Heart left ventricle (tissue), 16 donors: ENCODE measurements at regions not wholly inside any gene's neighbourhood (a gene's known extent, or its start where the extent isn't known, plus 50 kb on each side); places are given as distances from the start of the nearest gene placed in this dataset.
A peak's percentile ranks its signal among the peaks of the same experiment; 100 is the strongest.

Experiments used
- ATAC-seq, 4 donors: fragments of 200-7000 bp; cut with Tn5 transposase; one replicate each; pipeline ENCODE4 v1.9.1; 2020 to 2022; ENCODE audit warnings: moderate library complexity in 4 of 4, mild to moderate bottlenecking in 3 of 4, moderate number of reproducible peaks in 1 of 4
- DNase-seq, 5 donors: peaks; one replicate each; pipeline ENCODE4 v3.0.0-alpha.2; 2020
- H3K27ac ChIP-seq, 12 donors: fragments of 200-600 bp; sonication (generic) in 4 of 12; one replicate each; pipeline versions ENCODE4 v1.5.0 to v1.8.0; 2016 to 2022; ENCODE audit warnings: mild to moderate bottlenecking in 2 of 12
- H3K27me3 ChIP-seq, 9 donors: fragments of 200-600 bp; sonication (generic) in 2 of 9; one replicate each; pipeline versions ENCODE4 v1.5.1 to v1.8.0; 2016 to 2022; ENCODE audit warnings: mild to moderate bottlenecking in 3 of 9
- H3K36me3 ChIP-seq, 9 donors: fragments of 200-600 bp; sonication (generic) in 2 of 9; one replicate each; pipeline versions ENCODE4 v1.5.0 to v1.8.0; 2018 to 2022; ENCODE audit warnings: mild to moderate bottlenecking in 2 of 9
- H3K4me1 ChIP-seq, 12 donors: fragments of 200-600 bp; sonication (generic) in 4 of 12; one replicate each; pipeline versions ENCODE4 v1.5.0 to v1.8.0; 2016 to 2022; ENCODE audit warnings: mild to moderate bottlenecking in 3 of 12
- H3K4me3 ChIP-seq, 12 donors: fragments of 200-600 bp; sonication (generic) in 4 of 12; one replicate each; pipeline versions ENCODE4 v1.5.0 to v1.8.0; 2017 to 2022; ENCODE audit warnings: mild to moderate bottlenecking in 9 of 12, moderate library complexity in 4 of 12
- H3K9me3 ChIP-seq, 12 donors: fragments of 200-600 bp; sonication (generic) in 4 of 12; one replicate each; pipeline versions ENCODE4 v1.5.0 to v1.8.0; 2016 to 2022; ENCODE audit warnings: mild to moderate bottlenecking in 1 of 12
- POLR2A ChIP-seq, 2 donors: fragments of 450-650 bp; IDR thresholded peaks; one replicate each; pipeline ENCODE4 v1.6.1; 2017; ENCODE audit warnings: antibody characterized with exemption in 2 of 2, mild to moderate bottlenecking in 2 of 2, moderate library complexity in 2 of 2
- WGBS, 4 donors: extraction: QIAGEN DNeasy Blood & Tissue Kit in 2 of 4; methylation state at CpG; one replicate each; pipeline versions ENCODE4 v1.1.5 to v1.1.7; 2013 to 2018; 5-methylcytosine and 5-hydroxymethylcytosine counted together
- intact Hi-C, 10 donors: fragments of 100-400 bp; cut with DNase I; formaldehyde crosslinking; loops; one replicate each; pipeline versions ENCODE4 v1.11.1 to v1.14.2; 2022
- TF ChIP-seq, protein P1 (sequence below), 12 donors: fragments of 200-600 bp; sonication (generic) in 4 of 12; IDR thresholded peaks; one replicate each; pipeline versions ENCODE4 v1.5.0 to v1.8.0; 2018 to 2022; ENCODE audit warnings: antibody characterized with exemption in 12 of 12, mild to moderate bottlenecking in 5 of 12
- donor health status: ischemic (EF 13 %, LVEDD 7.1; RV severe dilation, severe dysfunction).
- donor health status: healthy with polysubstance abuse.
- donor health status: DM: no; HTN: yes; CAD: no.
- donor health status: DM: no; HTN: no; CAD: no.
- donor health status: ischemic (EF 25% LVEDD 6.9; RV normal size, moderate dysfunction).
- donor health status: ischemic (EF 25% LVEDD 5.7; RV mildly dilated, moderate dysfunction).
- donor health status: healthy.
- donor health status: DM: yes; HTN: yes; CAD: no.
- donor health status: ischemic (EF 35%, LVEDD 5.7; RV mildly dilated, moderate dysfunction).
- donor health status: nonischemic (EF 11% LVEDD 7.7; RV severe dilation, severe dysfunction).
- donor health status: DM: yes; HTN: yes; CAD: no.
- donor health status: PGD.
- donor health status: ischemic (EF 29% LVEDD 5.4; RV normal size, mild dysfunction).
- donor health status: nonischemic (EF 23%, LVEDD 6.1; RV moderate dilation, normal function).

GRCh38 chr5:159503236-159503635 is 172.9 kb upstream of the IL12B start:
- H3K4me1 ChIP-seq, result peaks cover 0 to 23% (median 13%) of the 10 kb centered on the region in 12 donors
- 72 to 100% (median 82%) methylated on average over 4 of the region's 4 CpGs for WGBS, 4 donors
- intact Hi-C loops, result no loop called here
- no peak overlapping the region for H3K27ac ChIP-seq
- DNase-seq (no peak), ATAC-seq (no peak)
- H3K27me3 ChIP-seq, result no peaks in the 10 kb centered on the region
- peaks cover 0 to 3% (median 0%) of the 10 kb centered on the region in 12 donors for H3K9me3 ChIP-seq
- H3K36me3 ChIP-seq, result no peaks in the 10 kb centered on the region
- H3K4me3 ChIP-seq, result no peak overlapping the region
- TF ChIP-seq, protein P1, sequence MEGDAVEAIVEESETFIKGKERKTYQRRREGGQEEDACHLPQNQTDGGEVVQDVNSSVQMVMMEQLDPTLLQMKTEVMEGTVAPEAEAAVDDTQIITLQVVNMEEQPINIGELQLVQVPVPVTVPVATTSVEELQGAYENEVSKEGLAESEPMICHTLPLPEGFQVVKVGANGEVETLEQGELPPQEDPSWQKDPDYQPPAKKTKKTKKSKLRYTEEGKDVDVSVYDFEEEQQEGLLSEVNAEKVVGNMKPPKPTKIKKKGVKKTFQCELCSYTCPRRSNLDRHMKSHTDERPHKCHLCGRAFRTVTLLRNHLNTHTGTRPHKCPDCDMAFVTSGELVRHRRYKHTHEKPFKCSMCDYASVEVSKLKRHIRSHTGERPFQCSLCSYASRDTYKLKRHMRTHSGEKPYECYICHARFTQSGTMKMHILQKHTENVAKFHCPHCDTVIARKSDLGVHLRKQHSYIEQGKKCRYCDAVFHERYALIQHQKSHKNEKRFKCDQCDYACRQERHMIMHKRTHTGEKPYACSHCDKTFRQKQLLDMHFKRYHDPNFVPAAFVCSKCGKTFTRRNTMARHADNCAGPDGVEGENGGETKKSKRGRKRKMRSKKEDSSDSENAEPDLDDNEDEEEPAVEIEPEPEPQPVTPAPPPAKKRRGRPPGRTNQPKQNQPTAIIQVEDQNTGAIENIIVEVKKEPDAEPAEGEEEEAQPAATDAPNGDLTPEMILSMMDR (IDR thresholded peaks at IDR 0.05), result no peak
- TF ChIP-seq POLR2A (IDR thresholded peaks at IDR 0.05), result no peak

DNA sequence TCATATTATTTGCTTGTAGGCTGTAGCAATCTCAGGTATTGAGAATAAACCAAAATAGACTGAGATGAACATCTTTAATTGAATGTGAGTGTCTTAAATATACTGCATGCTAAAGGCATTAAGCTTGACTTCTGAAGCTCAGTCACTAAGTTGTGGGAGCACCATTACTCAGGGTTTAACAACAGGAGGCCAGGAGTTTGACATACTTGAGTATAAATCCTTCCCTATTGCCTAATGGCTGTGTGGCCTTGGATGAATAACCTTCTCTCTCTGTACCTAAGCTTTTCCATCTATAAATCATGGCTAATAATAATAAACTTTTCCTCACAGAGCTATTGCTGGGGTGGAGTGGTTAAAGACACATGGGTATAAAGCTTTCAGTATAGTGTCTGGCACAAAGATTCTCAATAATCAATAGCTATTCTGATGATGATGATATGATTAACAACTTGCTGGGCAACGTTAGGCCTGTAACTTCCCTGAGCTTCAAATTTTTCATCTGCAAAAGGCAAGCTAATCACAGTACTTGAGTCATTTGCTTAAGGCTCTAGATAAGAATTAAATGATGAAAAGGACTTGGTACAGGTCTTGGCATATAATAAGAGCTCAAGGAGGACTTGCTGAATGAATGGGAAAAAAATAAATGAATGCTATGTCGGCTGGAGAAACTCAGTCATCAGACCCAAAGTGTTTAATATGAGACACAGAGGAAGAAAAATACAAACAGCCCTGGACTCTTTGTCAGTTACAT is 174.0 kb upstream of the IL12B start:
- H3K27me3 ChIP-seq, result no peaks in the 10 kb centered on the region
- H3K36me3 ChIP-seq, result no peaks in the 10 kb centered on the region
- peaks cover 0 to 31% (median 14%) of the 10 kb centered on the region in 12 donors for H3K4me1 ChIP-seq
- H3K27ac ChIP-seq, result peak overlapping the region in 11 of 12 donors; percentile 47 to 80 (median 73)
- DNase-seq, result no peak
- 5 to 16% (median 14%) methylated on average over 2 of the region's 2 CpGs for WGBS, 4 donors
- peaks cover 0 to 3% (median 0%) of the 10 kb centered on the region in 12 donors for H3K9me3 ChIP-seq
- ATAC-seq, result no peak
- intact Hi-C loops, result no loop called here
- TF ChIP-seq POLR2A (IDR thresholded peaks at IDR 0.05), result no peak
- TF ChIP-seq, protein P1 (IDR thresholded peaks at IDR 0.05), result no peak
- H3K4me3 ChIP-seq, result no peak overlapping the region

DNA sequence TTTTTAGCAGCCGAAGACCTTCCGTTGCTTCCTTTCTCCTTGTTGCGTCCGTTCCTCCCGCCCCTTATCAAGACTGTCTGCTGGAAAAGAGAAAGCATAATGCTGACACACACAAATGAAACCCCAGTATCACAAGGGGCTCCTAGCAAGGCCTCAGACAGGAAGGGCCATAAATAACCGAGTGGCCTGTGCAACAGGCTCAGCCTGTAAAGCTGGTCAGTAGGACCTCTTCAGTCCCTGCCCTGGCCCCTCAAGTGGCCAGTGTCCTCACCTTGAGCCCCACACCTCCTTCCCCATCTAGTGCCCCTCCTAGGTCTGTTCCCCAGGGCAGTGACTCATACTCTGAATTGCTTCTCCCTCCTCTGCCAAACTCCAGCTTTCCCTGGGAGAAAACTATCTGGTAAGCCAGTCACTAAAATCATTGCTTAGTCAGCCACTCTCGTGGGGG is 174.6 kb upstream of the IL12B start:
- WGBS, 4 donors, result 5 to 9% (median 6%) methylated on average over 6 to 7 of the region's 7 CpGs
- no peaks in the 10 kb centered on the region for H3K27me3 ChIP-seq
- ATAC-seq (peak; percentile 53 to 92 (median 76)), DNase-seq (peak in 4 of 5 donors; percentile 29 to 54 (median 38))
- no peak overlapping the region for H3K4me3 ChIP-seq
- peaks cover 0 to 34% (median 15%) of the 10 kb centered on the region in 12 donors for H3K4me1 ChIP-seq
- peak overlapping the region in 11 of 12 donors; percentile 47 to 80 (median 73) for H3K27ac ChIP-seq
- TF ChIP-seq POLR2A (IDR thresholded peaks at IDR 0.05), result no peak
- TF ChIP-seq, protein P1 (IDR thresholded peaks at IDR 0.05), result no peak
- H3K36me3 ChIP-seq, result no peaks in the 10 kb centered on the region
- intact Hi-C loops, result loop anchor here in 4 of 10 donors (5.0 kb wide), 2 partner anchors 53 to 58 kb away; no protein-coding TSS in a partner anchor
- peaks cover 0 to 3% (median 0%) of the 10 kb centered on the region in 12 donors for H3K9me3 ChIP-seq

DNA sequence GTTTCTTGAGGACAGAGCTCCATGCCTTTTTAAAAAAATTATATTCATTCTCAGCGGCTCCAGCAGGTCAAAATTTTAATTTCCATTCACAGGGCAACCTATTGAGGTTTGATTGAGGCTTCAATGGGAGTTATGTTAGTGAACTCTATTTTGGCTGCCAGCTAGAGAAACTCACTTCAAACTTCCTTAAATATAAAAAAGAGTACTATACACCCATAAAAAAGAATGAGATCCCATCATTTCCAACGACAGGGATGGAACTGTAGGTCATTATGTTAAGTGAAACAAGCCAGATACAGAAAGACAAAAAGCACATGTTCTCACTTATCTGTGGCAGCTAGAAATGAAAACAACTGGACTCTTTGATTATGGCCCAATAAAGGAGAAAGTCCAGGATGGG is 176.8 kb upstream of the IL12B start:
- Histone ChIP-seq H3K4me3 (no peak overlapping the region), H3K27ac (peak overlapping the region in 6 of 12 donors; percentile 2 to 90 (median 82)), H3K27me3 (no peaks in the 10 kb centered on the region), H3K4me1 (peaks cover 0 to 44% (median 19%) of the 10 kb centered on the region in 12 donors), H3K9me3 (peaks cover 0 to 3% (median 0%) of the 10 kb centered on the region in 12 donors), H3K36me3 (no peaks in the 10 kb centered on the region)
- ATAC-seq (no peak), DNase-seq (no peak)
- TF ChIP-seq, protein P1 (IDR thresholded peaks at IDR 0.05), result no peak
- no peak for TF ChIP-seq POLR2A (IDR thresholded peaks at IDR 0.05)
- intact Hi-C loops, result loop anchor here in 4 of 10 donors (5.0 kb wide), 2 partner anchors 55 to 60 kb away; no protein-coding TSS in a partner anchor
- WGBS, 4 donors, result 83 to 90% (median 84%) methylated on average over 2 of the region's 2 CpGs
